22Rv1 (cell line): ENCODE measurements at regions not wholly inside any gene's neighbourhood (a gene's known extent, or its start where the extent isn't known, plus 50 kb on each side); places are given as distances from the start of the nearest gene placed in this dataset.

Source experiments
- H3K27ac ChIP-seq: fragments of 450-650 bp; 2 replicates; pipeline ENCODE4 v1.5.1; 2017
- CTCF ChIP-seq: fragments of 450-650 bp; IDR thresholded peaks from 2 replicates; pipeline ENCODE4 v1.5.1; 2017; ENCODE audit warnings: mild to moderate bottlenecking
- ZFX ChIP-seq: fragments of 450-650 bp; IDR thresholded peaks from 2 replicates; pipeline ENCODE4 v1.6.1; 2017; ENCODE audit warnings: antibody characterized with exemption, borderline replicate concordance

- TF ChIP-seq CTCF (no peak), ZFX (no peak)
- H3K27ac ChIP-seq, result no peak overlapping the region
Observed at GRCh38 chr7:115122388-115122787, 200.5 kb downstream of the MDFIC start.

GRCh38 chr7:115117748-115118147, 195.9 kb downstream of the MDFIC start:
- H3K27ac ChIP-seq, result no peak overlapping the region
- TF ChIP-seq CTCF (0 out of 2 replicates have a peak, but pooled peaks have one; percentile 6), ZFX (no peak)

GRCh38 chr7:115116773-115117715, 195.2 kb downstream of the MDFIC start:
- 0 out of 2 replicates have a peak overlapping the region, but pooled peaks have one; percentile 5 for H3K27ac ChIP-seq
- peak; percentile 11; the same call in 1 of the 2 replicates for TF ChIP-seq CTCF
- TF ChIP-seq ZFX, result no peak

GRCh38 chr7:115113776-115114175, 191.9 kb downstream of the MDFIC start:
- TF ChIP-seq CTCF (no peak), ZFX (no peak)
- peak overlapping the region; percentile 36 for H3K27ac ChIP-seq

GRCh38 chr7:115113131-115113530, 191.2 kb downstream of the MDFIC start:
- TF ChIP-seq CTCF (no peak), ZFX (no peak)
- H3K27ac ChIP-seq, result peak overlapping the region; percentile 36

- no peak for TF ChIP-seq ZFX
- TF ChIP-seq CTCF, result no peak
- no peak overlapping the region for H3K27ac ChIP-seq
Observed at GRCh38 chr7:115110523-115110922, 188.6 kb downstream of the MDFIC start.

- H3K27ac ChIP-seq, result no peak overlapping the region
- no peak for TF ChIP-seq ZFX
- no peak for TF ChIP-seq CTCF
Observed at GRCh38 chr7:115106316-115106715, 184.4 kb downstream of the MDFIC start.
